COLO668 (cell line): ENCODE measurements at regions not wholly inside any gene's neighbourhood (a gene's known extent, or its start where the extent isn't known, plus 50 kb on each side); places are given as distances from the start of the nearest gene placed in this dataset.

Source experiments
- DNase-seq: peaks from one replicate; lab custom pipeline; 2025; ENCODE audit not compliant: unreplicated experiment; lab: John Stamatoyannopoulos, UW

GRCh38 chr11:80414181-80415165 lies 973.6 kb upstream of the TENM4 start:
- DNase-seq = no peak

- no peak for DNase-seq
Observed at GRCh38 chr11:80412604-80413003, 971.8 kb upstream of the TENM4 start.

GRCh38 chr11:80393210-80393609 lies 952.4 kb upstream of the TENM4 start:
- DNase-seq = no peak

GRCh38 chr11:80390505-80390904 lies 949.7 kb upstream of the TENM4 start:
- DNase-seq = no peak

- DNase-seq = no peak
Observed at GRCh38 chr11:80388536-80388935, 947.7 kb upstream of the TENM4 start.

- DNase-seq = no peak
Observed at GRCh38 chr11:80388130-80388529, 947.3 kb upstream of the TENM4 start.

GRCh38 chr11:80383655-80384054 lies 942.8 kb upstream of the TENM4 start:
- no peak for DNase-seq

- no peak for DNase-seq
Observed at GRCh38 chr11:80379620-80380278, 938.9 kb upstream of the TENM4 start.

- no peak for DNase-seq
Observed at GRCh38 chr11:80371931-80372330, 931.1 kb upstream of the TENM4 start.

GRCh38 chr11:80365980-80366379 lies 925.1 kb upstream of the TENM4 start:
- DNase-seq = no peak

- DNase-seq = no peak
Observed at GRCh38 chr11:80365076-80365725, 924.4 kb upstream of the TENM4 start.

GRCh38 chr11:80362563-80363340 lies 921.9 kb upstream of the TENM4 start:
- no peak for DNase-seq

- DNase-seq = no peak
Observed at GRCh38 chr11:80355251-80355650, 914.4 kb upstream of the TENM4 start.

GRCh38 chr11:80350541-80350940 lies 909.7 kb upstream of the TENM4 start:
- DNase-seq = no peak

GRCh38 chr11:80349997-80350396 lies 909.2 kb upstream of the TENM4 start:
- no peak for DNase-seq

GRCh38 chr11:80346353-80347059 lies 905.7 kb upstream of the TENM4 start:
- no peak for DNase-seq

- no peak for DNase-seq
Observed at GRCh38 chr11:80343436-80343835, 902.6 kb upstream of the TENM4 start.

- no peak for DNase-seq
Observed at GRCh38 chr11:80338231-80338630, 897.4 kb upstream of the TENM4 start.

GRCh38 chr11:80331694-80332093 lies 890.9 kb upstream of the TENM4 start:
- DNase-seq = no peak

- no peak for DNase-seq
Observed at GRCh38 chr11:80330264-80330663, 889.4 kb upstream of the TENM4 start.
